GM13977 (cell line): ENCODE measurements at regions not wholly inside any gene's neighbourhood (a gene's known extent, or its start where the extent isn't known, plus 50 kb on each side); places are given as distances from the start of the nearest gene placed in this dataset.

Source experiments
- DNase-seq: peaks from one replicate; pipeline ENCODE4 v3.0.0; 2012; ENCODE audit warnings: low spot score
- in situ Hi-C: fragments of 300-500 bp; cut with MboI; formaldehyde crosslinking; loops from one replicate; pipeline ENCODE4 v1.12.0; 2022; ENCODE audit warnings: low sequenced_read_pairs, low pct_unique_long_range_greater_than_20kb, mixed read lengths, inconsistent platforms; ENCODE audit not compliant: unreplicated experiment
- TF ChIP-seq, protein P1 (sequence below): IDR thresholded peaks from 2 replicates; pipeline ENCODE4 v1.5.1; 2012; ENCODE audit warnings: mild to moderate bottlenecking, control low read depth; ENCODE audit not compliant: insufficient read depth; ENCODE audit errors: extremely low read depth, missing control alignments

DNA sequence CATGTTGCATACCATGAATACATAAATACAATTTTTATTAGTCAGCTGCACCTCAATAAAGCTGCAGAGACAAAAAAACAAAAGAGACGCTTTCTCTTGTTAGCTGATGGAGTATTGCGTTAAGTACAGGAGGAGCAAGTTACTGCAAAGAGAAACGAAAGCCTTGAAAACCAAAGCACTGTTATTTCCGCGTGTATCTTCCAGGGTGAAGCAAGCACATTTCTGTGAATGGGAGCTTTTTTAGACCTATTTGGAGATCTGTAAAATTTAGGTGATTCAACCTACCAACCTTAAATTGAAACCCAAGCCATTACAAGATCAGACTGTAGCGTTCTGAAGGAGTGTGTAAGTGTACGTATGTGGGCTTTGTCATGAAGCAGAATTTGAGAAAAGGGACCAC lies 390.4 kb downstream of the SOX9 start:
- DNase-seq, result no peak
- TF ChIP-seq, protein P1, sequence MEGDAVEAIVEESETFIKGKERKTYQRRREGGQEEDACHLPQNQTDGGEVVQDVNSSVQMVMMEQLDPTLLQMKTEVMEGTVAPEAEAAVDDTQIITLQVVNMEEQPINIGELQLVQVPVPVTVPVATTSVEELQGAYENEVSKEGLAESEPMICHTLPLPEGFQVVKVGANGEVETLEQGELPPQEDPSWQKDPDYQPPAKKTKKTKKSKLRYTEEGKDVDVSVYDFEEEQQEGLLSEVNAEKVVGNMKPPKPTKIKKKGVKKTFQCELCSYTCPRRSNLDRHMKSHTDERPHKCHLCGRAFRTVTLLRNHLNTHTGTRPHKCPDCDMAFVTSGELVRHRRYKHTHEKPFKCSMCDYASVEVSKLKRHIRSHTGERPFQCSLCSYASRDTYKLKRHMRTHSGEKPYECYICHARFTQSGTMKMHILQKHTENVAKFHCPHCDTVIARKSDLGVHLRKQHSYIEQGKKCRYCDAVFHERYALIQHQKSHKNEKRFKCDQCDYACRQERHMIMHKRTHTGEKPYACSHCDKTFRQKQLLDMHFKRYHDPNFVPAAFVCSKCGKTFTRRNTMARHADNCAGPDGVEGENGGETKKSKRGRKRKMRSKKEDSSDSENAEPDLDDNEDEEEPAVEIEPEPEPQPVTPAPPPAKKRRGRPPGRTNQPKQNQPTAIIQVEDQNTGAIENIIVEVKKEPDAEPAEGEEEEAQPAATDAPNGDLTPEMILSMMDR, result no peak
- in situ Hi-C loops, result no loop called here

DNA sequence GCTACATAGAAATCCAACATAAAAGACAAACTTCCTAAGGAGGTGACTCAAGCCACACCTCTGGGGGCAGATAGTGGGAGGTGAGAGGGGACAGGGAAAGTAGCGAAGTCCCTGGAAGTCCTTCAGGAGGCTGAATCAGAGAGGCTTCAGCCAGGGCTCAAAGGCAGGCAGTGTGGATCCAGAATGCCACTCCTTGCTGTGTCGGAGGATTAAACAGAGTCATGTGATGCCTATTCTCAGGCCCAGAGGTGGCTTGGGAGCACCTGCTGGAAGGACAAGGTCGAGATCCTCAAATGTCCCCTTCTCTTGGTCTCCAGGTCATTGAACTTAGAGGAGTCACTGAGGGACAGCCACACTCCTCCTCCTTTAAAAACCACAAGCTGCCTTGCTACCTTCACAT lies 391.1 kb downstream of the SOX9 start:
- in situ Hi-C loops, result no loop called here
- TF ChIP-seq, protein P1, result no peak
- no peak for DNase-seq

DNA sequence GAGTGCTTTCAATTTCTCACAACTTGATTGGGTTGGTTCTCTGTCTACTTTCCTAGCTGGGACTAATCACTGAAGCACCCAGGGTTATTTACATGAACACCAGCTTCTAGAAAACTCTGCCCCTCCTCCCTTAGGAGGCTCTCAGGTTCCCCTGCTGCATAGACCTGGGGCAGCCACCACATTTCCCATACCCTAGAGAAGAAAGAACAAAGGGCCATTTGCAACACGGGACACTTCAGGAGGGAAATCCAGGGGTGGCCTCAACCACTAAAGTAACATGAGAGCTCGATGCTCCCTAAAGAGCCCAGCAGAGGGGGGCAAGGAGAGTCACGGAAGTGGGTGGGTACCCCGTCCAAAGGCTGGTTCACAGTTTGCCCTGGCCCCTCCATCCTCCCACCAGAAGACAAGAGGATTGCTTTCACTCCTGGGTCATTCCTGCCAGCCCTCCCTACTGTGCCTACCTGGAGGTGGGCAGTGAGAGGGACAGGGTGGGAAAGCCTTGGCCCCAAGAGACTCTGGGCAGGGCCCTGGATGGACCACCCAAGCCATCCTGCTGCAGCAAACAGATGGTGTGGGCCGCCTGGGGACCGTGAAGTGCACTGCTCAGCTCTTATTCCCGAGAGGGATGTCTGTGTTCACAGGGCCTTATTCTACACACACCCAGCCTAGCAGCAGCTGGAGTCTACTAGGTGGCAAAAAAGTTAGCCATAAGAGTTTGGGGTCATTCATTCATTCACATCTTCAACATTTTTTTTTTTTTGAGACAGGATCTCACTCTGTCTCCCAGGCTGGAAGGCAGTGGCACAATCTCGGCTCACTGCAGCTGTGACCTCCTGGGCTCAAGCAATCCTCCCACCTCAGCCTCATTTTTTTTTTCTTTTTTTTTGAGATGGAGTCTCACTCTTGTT lies 392.1 kb downstream of the SOX9 start:
- TF ChIP-seq, protein P1, result no peak
- no peak for DNase-seq
- in situ Hi-C loops, result no loop called here

DNA sequence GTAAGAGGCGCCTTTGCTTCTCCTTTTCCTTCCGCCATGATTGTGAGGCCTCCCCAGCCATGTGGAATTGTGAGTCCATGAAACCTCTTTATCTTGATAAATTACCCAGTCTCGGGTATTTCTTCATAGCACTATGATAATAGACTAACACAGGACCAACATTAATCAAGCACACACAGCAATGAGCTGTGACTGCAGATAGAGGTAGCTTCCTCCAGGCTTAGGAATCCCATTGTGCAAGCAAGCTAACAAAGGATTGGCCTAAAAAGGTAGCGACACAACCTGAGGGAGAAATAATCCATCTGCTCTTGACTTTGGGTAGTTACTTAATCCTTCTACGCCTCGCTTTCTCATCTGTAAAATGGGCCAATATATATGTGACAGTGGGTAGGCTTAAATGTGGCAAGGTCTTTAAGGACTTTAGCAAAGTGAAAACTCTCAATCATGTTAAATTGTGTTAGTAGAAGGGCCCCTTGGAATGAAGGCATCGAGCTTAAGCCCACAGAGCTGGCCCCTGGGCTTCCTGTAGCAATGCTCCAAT lies 393.6 kb downstream of the SOX9 start:
- in situ Hi-C loops, result no loop called here
- DNase-seq, result no peak
- TF ChIP-seq, protein P1, result no peak

DNA sequence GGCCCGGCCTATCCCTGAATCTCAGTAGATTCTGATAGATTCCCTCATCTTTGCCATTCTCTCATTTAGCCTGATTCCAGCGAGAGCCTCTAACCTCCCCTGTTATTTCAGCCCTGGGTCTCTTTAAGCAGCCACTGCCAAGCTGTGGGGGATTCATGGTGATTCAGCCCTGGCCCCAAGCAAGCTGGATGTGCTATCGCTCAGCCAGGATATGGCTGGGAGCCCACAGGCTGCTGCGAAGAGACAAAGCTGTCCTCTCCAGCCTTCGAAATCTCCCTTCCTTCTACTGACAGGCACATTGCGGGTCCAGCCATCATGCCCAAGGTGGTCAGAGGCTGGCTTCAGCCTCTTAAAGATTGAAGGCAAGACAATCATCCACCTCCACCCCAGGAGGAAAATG lies 394.1 kb downstream of the SOX9 start:
- TF ChIP-seq, protein P1, result no peak
- in situ Hi-C loops, result no loop called here
- DNase-seq, result no peak

DNA sequence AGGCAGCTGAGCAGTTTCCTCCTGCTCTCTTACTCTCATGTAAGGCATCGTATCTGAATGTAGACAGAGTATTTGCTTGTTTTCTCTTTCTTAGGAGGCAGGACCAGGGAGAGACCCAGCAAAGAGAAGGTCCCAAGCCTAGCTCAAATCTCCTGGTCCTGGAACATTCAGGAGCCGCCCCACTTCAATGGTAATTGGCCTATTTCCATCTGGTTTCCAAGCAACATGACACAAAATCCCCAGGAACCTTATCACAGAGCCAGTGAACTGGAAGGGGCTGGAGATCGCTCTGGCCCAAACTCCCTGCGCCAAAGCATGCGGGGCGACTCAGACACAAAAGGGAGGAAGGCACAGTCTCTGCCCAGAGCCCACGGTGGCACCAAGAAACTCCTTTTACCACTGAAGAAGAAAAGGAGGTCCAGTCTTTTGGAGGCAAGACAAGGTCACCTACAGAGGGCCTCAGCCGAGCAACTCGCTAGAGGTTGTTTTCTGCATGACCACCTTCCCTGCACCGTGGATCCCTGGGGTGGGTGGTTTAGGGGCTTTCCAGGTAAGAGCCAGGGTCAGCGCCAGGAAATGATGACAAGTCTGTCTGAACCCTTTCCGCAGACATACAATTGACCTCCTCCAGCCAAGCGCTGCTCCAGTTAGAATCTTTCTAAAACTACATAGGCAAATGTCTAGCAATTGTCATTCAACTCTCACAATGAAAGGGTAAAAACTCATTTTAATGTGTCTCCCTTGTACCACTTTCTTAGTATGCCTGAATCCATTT lies 394.7 kb downstream of the SOX9 start:
- in situ Hi-C loops, result no loop called here
- peak; percentile 35 for DNase-seq
- TF ChIP-seq, protein P1, result no peak
